Mesenchymal stem cell (in vitro differentiated cells and primary cell): ENCODE measurements at regions not wholly inside any gene's neighbourhood (a gene's known extent, or its start where the extent isn't known, plus 50 kb on each side); places are given as distances from the start of the nearest gene placed in this dataset.
"Not testable (repeated sequence)": the region's sequence is repeated elsewhere in the genome, so short reads cannot be mapped to it uniquely, and the experiment has no call there.

Source experiments
- DNase-seq: peaks from one replicate; pipeline ENCODE4 v3.0.0-alpha.2; 2013
- H2AFZ ChIP-seq: one replicate; pipeline ENCODE4 v1.6.1; 2013; ENCODE audit warnings: low read depth, mild to moderate bottlenecking, control low read depth, inconsistent platforms, low read length, moderate library complexity
- H2AK5ac ChIP-seq: 2 replicates; pipeline ENCODE4 v1.6.1; 2013; ENCODE audit warnings: low read length, moderate library complexity, mild to moderate bottlenecking, inconsistent platforms; ENCODE audit not compliant: severe bottlenecking
- H2BK120ac ChIP-seq: one replicate; pipeline ENCODE4 v1.6.1; 2013; ENCODE audit warnings: low read depth, mild to moderate bottlenecking, inconsistent platforms, low read length, moderate library complexity
- H2BK12ac ChIP-seq, 2 experiments: one replicate each; pipeline ENCODE4 v1.6.1; 2013; ENCODE audit warnings: inconsistent platforms in 2 of 2, low read length in 2 of 2, mild to moderate bottlenecking in 2 of 2, moderate library complexity in 2 of 2, control low read depth in 1 of 2
- H2BK15ac ChIP-seq: one replicate; pipeline ENCODE4 v1.6.1; 2013; ENCODE audit warnings: mild to moderate bottlenecking, low read depth, inconsistent platforms; ENCODE audit not compliant: poor library complexity, severe bottlenecking
- H2BK5ac ChIP-seq: 2 replicates; pipeline ENCODE4 v1.6.1; 2013; ENCODE audit warnings: low read depth, mild to moderate bottlenecking, low read length, control low read depth, inconsistent platforms; ENCODE audit not compliant: poor library complexity, severe bottlenecking
- H3K14ac ChIP-seq, 2 experiments: one replicate each; pipeline ENCODE4 v1.6.1; 2013; ENCODE audit warnings: inconsistent platforms in 2 of 2, low read length in 2 of 2, control low read depth in 1 of 2, mild to moderate bottlenecking in 1 of 2, moderate library complexity in 1 of 2
- H3K18ac ChIP-seq, 2 experiments: one replicate each; pipeline ENCODE4 v1.6.1; 2013; ENCODE audit warnings: inconsistent platforms in 2 of 2, low read length in 2 of 2, control low read depth in 1 of 2, low read depth in 1 of 2, mild to moderate bottlenecking in 1 of 2
- H3K23ac ChIP-seq, 2 experiments: one replicate each; pipeline ENCODE4 v1.6.1; 2013; ENCODE audit warnings: inconsistent platforms in 2 of 2, low read length in 2 of 2, mild to moderate bottlenecking in 2 of 2, moderate library complexity in 2 of 2, control low read depth in 1 of 2
- H3K27ac ChIP-seq: 2 replicates; pipeline ENCODE4 v1.5.1; 2013; ENCODE audit warnings: mild to moderate bottlenecking, moderate library complexity, low read length, control low read depth, inconsistent platforms; ENCODE audit not compliant: poor library complexity, severe bottlenecking
- H3K27me3 ChIP-seq, 2 experiments: 2 replicates each; pipeline versions ENCODE4 v1.6.1 to v1.7.0; 2013; ENCODE audit warnings: low read length in 2 of 2, mild to moderate bottlenecking in 2 of 2, moderate library complexity in 2 of 2, control low read depth in 1 of 2, inconsistent platforms in 1 of 2; ENCODE audit not compliant: control insufficient read depth in 1 of 2, insufficient read depth in 1 of 2
- H3K36me3 ChIP-seq, 2 experiments: 2 replicates each; pipeline versions ENCODE4 v1.6.1 to v1.7.0; 2013; ENCODE audit warnings: low read length in 2 of 2, control low read depth in 1 of 2, inconsistent platforms in 1 of 2, low read depth in 1 of 2, mild to moderate bottlenecking in 1 of 2; ENCODE audit not compliant: insufficient read depth in 2 of 2, control insufficient read depth in 1 of 2
- H3K4ac ChIP-seq, 2 experiments: one replicate each; pipeline ENCODE4 v1.6.1; 2013; ENCODE audit warnings: inconsistent platforms in 2 of 2, low read length in 2 of 2, mild to moderate bottlenecking in 2 of 2, moderate library complexity in 2 of 2, control low read depth in 1 of 2, low read depth in 1 of 2
- H3K4me1 ChIP-seq: 2 replicates; pipeline ENCODE4 v1.6.1; 2013; ENCODE audit warnings: low read depth, low read length, control low read depth; ENCODE audit not compliant: control insufficient read depth, insufficient read depth
- H3K4me2 ChIP-seq: 2 replicates; pipeline ENCODE4 v1.6.1; 2013; ENCODE audit warnings: low read length, mild to moderate bottlenecking, inconsistent platforms; ENCODE audit not compliant: poor library complexity, severe bottlenecking
- H3K4me3 ChIP-seq, 2 experiments: 2 replicates each; pipeline versions ENCODE4 v1.5.1 to v1.7.0; 2013; ENCODE audit warnings: low read length in 2 of 2, mild to moderate bottlenecking in 2 of 2, control low read depth in 1 of 2, low read depth in 1 of 2; ENCODE audit not compliant: insufficient read depth in 1 of 2
- H3K79me1 ChIP-seq: replicated peaks from 2 replicates; pipeline ENCODE4 v1.6.1; 2013; ENCODE audit warnings: mild to moderate bottlenecking, control low read depth, low read length, inconsistent platforms; ENCODE audit not compliant: poor library complexity, severe bottlenecking
- H3K9ac ChIP-seq: 2 replicates; pipeline ENCODE4 v1.7.0; 2013; ENCODE audit warnings: mild to moderate bottlenecking, low read length, moderate library complexity
- H3K9me3 ChIP-seq: 2 replicates; pipeline ENCODE4 v1.7.0; 2013; ENCODE audit warnings: mild to moderate bottlenecking, low read length; ENCODE audit not compliant: control insufficient read depth
- H4K8ac ChIP-seq: one replicate; pipeline ENCODE4 v1.6.1; 2013; ENCODE audit warnings: inconsistent platforms, mild to moderate bottlenecking, low read length, moderate library complexity
- H4K91ac ChIP-seq: one replicate; pipeline ENCODE4 v1.6.1; 2013; ENCODE audit warnings: mild to moderate bottlenecking, low read length, inconsistent platforms
- WGBS: methylation state at CpG from one replicate; pipeline ENCODE4 v1.1.7; 2013; ENCODE audit warnings: mixed read lengths; 5-methylcytosine and 5-hydroxymethylcytosine counted together

GRCh38 chr1:143574891-143575520 is 396.8 kb downstream of the FAM72C start:
- H3K36me3 ChIP-seq, result no peaks in the 10 kb centered on the region
- H3K27me3 ChIP-seq, result no peaks in the 10 kb centered on the region
- H3K9ac ChIP-seq, result no peak overlapping the region
- H4K91ac ChIP-seq, result no peak overlapping the region
- no peak overlapping the region for H3K4ac ChIP-seq
- no peak overlapping the region for H3K18ac ChIP-seq
- no peak overlapping the region for H4K8ac ChIP-seq
- no peaks in the 10 kb centered on the region for H3K9me3 ChIP-seq
- H3K27ac ChIP-seq, result no peak overlapping the region
- H2AFZ ChIP-seq, result no peak overlapping the region
- 80% methylated on average over 20 of the region's 33 CpGs for WGBS
- H3K79me1 ChIP-seq, result no peaks in the 10 kb centered on the region
- no peak overlapping the region for H3K4me2 ChIP-seq
- H2AK5ac ChIP-seq, result no peak overlapping the region
- DNase-seq, result no peak
- no peak overlapping the region for H2BK120ac ChIP-seq
- H2BK12ac ChIP-seq, result no peak overlapping the region
- no peak overlapping the region for H2BK15ac ChIP-seq
- H3K14ac ChIP-seq, result no peak overlapping the region
- no peak overlapping the region for H2BK5ac ChIP-seq
- H3K4me3 ChIP-seq, result no peak overlapping the region
- H3K4me1 ChIP-seq, result no peaks in the 10 kb centered on the region
- H3K23ac ChIP-seq, result no peak overlapping the region

- H3K79me1 ChIP-seq, H2AFZ ChIP-seq, DNase-seq, H3K4me3 ChIP-seq, H2BK5ac ChIP-seq, H3K27ac ChIP-seq, H3K27me3 ChIP-seq, H3K18ac ChIP-seq, H4K91ac ChIP-seq, H2AK5ac ChIP-seq, H3K36me3 ChIP-seq, H3K9me3 ChIP-seq, H3K4ac ChIP-seq, H3K14ac ChIP-seq, H2BK15ac ChIP-seq, H2BK12ac ChIP-seq, H2BK120ac ChIP-seq, H3K4me1 ChIP-seq, H3K4me2 ChIP-seq, H3K23ac ChIP-seq, H3K9ac ChIP-seq, H4K8ac ChIP-seq: not testable (repeated sequence)
- 53% methylated on average over 4 of the region's 5 CpGs for WGBS
These were observed 399.1 kb downstream of the FAM72C start for GRCh38 chr1:143572661-143573060.

- H4K91ac ChIP-seq, H2BK12ac ChIP-seq, H3K9me3 ChIP-seq, H3K18ac ChIP-seq, H4K8ac ChIP-seq, DNase-seq, H3K36me3 ChIP-seq, H3K4ac ChIP-seq, H2BK120ac ChIP-seq, H3K14ac ChIP-seq, H2AFZ ChIP-seq, H3K9ac ChIP-seq, H3K79me1 ChIP-seq, H2BK15ac ChIP-seq, H3K4me2 ChIP-seq, H3K27me3 ChIP-seq, H3K4me1 ChIP-seq, H3K4me3 ChIP-seq, H3K27ac ChIP-seq, H2AK5ac ChIP-seq, H2BK5ac ChIP-seq, H3K23ac ChIP-seq: not testable (repeated sequence)
- 79% methylated on average over 10 of the region's 20 CpGs for WGBS
These were observed 408.0 kb downstream of the FAM72C start for GRCh38 chr1:143563761-143564160.

DNA sequence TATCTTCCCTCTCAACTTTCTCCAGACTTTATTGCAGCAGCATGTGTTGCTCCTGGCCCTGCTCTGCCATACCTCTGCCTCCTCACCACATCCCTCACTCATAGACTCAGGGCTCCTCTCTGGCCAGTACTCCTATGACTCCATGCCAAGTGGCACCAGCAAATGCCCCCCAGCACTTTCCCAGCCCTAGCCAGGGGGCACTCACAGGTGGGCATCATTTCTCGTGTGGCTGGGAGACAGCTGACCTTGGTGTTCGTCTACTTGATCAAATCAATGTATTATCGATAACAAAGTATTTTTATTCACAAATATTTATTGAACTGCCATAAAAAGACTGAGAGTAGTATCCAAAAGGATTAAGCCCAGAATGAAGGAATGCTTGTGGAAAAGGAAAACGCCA is 418.2 kb downstream of the FAM72C start:
- Histone ChIP-seq H3K4me3 (no peak overlapping the region), H3K79me1 (no peaks in the 10 kb centered on the region), H3K36me3 (no peaks in the 10 kb centered on the region), H4K8ac (no peak overlapping the region), H3K27me3 (no peaks in the 10 kb centered on the region), H3K4me1 (no peaks in the 10 kb centered on the region), H3K14ac (no peak overlapping the region), H2AK5ac (no peak overlapping the region), H2BK120ac (no peak overlapping the region), H2BK5ac (no peak overlapping the region), H3K9me3 (no peaks in the 10 kb centered on the region), H4K91ac (no peak overlapping the region), H2BK15ac (no peak overlapping the region), H3K23ac (no peak overlapping the region), H2BK12ac (no peak overlapping the region), H3K4ac (no peak overlapping the region), H3K27ac (no peak overlapping the region), H3K9ac (no peak overlapping the region), H3K18ac (no peak overlapping the region), H2AFZ (no peak overlapping the region), H3K4me2 (no peak overlapping the region)
- WGBS, result 50% methylated on average over 1 of the region's 4 CpGs
- no peak for DNase-seq
